GM21723 (cell line): ENCODE measurements at regions not wholly inside any gene's neighbourhood (a gene's known extent, or its start where the extent isn't known, plus 50 kb on each side); places are given as distances from the start of the nearest gene placed in this dataset.
"Not testable (repeated sequence)": the region's sequence is repeated elsewhere in the genome, so short reads cannot be mapped to it uniquely, and the experiment has no call there.

Experiments used
- ATAC-seq: cut with Tn5 transposase; IDR thresholded peaks from one replicate; pipeline ENCODE4 v1.9.1; 2021; ENCODE audit warnings: mild to moderate bottlenecking, moderate library complexity; ENCODE audit not compliant: unreplicated experiment

DNA sequence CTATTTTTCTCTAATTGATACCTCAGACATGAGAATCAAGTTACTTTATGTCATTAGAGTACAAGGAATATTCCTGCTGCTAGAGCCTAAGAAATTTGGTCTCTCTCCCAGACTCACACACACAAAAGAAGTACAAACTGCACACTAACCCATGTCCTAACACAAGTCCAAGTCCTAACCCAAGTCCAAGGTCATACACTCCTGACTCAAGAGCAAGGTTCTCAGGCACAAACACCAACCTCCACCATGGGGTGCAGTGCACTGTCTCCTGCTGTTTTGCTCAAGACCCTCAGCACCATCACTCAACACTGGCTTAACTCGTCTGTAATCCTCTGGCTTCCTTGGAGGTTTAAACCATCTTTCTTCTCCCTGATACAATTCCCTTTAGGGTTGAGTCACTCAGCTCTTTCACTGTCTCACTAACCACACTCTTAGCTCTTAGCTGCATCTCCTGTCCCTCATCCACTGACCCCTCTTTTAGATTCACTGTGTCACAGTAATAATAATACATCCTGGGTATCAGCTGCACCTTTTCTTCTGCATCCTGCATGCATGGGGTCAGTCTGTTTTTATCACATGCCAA lies 129.8 kb downstream of the BCL2L11 start:
- ATAC-seq: no peak

DNA sequence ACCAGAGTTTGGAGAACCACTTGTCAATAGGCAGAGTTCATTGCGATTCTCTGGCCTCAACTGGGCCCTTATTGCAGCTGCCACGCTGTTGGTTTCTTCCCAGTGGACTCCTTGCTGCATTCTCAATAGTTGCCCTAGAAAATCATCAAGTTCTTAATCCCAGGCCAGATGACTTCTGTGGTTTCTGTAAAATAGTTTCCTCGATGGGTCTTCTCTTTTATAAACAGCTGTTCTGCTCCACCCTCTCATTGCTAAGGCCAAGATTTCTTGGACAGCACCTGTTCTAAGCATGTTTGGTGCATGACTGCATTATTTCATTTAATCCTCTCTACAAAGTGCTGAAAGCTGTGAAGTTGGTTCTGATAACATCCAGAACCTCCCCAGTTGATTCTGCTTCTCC lies 131.0 kb downstream of the BCL2L11 start:
- no peak for ATAC-seq

DNA sequence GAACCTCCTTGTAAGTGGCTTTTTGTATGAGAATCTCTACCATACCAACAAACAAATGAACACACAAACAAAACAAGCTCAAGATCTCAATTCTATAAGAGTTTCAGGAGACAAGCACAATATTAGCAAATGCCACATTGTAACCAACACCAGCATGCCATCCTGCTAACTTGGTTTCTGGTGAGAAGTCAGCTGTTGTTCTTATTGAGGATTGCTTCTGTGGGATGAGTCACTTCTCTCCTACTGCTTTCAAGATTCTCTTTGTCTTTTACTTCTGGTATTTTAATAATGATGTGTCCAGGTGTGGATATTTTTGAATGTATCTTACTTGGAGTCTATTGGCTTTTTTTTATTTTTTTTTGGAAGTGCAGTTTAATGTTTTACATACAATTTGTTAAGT lies 131.7 kb downstream of the BCL2L11 start:
- no peak for ATAC-seq

DNA sequence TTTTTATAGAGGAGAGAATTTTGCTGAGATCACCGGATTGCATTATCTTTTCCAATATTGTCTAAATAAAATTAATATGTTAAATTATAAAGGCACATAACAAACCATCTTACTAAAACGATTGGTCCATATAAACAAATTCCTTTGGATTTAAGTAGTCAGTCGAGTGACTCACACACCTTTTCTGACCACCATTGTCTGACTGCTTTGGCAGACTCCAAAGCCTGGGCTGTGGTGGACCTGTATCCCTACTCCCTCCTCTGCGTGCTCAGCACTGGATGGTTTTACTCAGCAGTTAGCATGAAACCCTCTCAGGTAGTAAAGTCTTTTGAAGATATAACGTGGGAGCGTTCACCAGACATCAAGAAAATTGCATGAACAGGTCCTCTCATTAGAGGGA lies 134.2 kb downstream of the BCL2L11 start:
- not testable (repeated sequence) for ATAC-seq

DNA sequence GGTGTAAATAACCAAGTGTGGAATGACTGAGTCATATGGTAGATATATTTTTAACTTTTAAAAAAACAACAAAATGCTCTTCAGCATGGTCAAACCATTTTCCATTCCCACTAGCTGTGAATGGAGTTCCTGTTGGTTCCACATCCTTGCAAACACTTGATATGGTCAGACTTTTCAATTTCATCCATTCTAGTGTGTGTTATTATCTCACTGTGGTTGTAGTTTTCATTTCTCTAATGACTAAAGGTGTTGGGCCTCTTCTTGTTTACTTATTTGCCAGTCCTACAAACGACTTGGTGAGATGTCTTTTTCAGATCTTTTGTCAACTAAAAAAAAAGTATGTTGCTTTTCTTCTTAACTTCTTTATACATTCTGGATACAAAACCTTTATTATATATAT lies 135.9 kb downstream of the BCL2L11 start:
- not testable (repeated sequence) for ATAC-seq

DNA sequence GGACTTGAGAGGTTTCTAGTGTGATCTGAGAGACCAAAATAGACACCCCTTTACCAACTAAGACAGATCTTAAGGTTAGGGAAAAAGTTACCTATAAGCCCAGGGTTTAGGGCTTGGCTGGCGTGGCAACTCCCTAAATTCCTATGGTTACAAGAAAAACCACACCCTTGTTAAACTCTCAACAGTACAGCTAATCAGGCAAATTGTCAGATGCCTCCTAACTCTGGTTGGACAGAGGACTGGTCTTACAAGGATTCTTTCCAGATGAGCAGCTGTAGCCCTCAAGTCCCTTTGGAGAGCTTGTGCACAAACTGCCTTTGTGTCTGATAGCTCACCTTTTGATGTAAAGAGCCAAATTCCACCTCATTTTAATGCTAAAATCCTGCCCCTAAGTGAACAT lies 136.9 kb downstream of the BCL2L11 start:
- not testable (repeated sequence) for ATAC-seq

DNA sequence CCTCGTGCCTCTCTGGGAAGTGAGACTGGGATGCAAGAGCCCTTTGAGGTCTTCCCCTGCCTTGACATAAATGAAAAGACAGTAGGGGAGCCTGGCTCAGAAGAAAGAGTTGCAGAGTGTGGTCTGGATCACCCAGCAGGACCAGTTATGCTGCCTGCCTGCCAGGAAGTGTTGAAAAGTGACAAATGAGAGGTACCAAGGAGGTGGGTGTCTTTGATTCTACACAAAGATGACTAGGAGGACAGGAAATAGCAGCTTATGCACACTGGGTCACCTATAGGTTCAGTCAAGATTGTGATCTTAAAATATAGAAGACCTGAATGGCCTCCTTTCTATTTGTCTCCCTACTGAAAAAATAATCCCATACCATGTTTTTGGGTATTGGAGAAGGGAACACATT lies 137.6 kb downstream of the BCL2L11 start:
- ATAC-seq: not testable (repeated sequence)

DNA sequence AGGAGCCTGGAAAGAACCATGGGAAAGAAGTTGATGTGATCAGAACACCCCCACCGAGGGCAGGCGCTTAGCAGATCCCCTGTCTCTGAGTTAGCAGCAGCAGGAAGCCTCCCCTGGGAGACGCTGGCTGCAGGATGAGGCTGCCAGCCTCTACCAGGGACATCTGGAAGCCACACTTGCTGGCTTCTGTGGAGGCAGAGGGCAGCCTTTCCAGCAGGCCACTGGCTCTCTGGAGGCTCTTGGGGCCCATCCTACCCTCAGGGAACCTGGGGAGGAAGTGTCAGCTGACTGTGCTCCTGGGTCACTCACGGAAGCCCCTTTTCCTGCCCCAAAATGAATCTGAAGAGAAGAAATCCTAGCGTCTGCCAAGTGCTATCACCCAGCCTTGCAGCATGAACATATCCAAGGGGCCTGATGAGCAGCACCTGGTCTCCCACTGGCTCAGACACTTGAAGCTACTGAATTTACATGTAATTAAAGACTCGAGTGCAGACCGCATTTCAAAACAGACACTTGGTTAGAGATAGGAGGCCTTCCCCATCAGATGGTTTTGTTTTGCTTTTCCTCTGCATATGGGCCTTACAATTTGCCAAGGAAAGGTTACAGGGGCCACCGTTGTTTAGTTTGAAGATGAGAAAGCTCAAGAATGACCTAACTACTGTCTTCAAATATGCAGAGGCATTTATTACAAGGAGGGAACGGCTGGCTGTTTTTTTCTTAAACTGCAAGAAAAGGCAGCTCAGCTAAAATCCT lies 142.1 kb downstream of the BCL2L11 start:
- not testable (repeated sequence) for ATAC-seq

DNA sequence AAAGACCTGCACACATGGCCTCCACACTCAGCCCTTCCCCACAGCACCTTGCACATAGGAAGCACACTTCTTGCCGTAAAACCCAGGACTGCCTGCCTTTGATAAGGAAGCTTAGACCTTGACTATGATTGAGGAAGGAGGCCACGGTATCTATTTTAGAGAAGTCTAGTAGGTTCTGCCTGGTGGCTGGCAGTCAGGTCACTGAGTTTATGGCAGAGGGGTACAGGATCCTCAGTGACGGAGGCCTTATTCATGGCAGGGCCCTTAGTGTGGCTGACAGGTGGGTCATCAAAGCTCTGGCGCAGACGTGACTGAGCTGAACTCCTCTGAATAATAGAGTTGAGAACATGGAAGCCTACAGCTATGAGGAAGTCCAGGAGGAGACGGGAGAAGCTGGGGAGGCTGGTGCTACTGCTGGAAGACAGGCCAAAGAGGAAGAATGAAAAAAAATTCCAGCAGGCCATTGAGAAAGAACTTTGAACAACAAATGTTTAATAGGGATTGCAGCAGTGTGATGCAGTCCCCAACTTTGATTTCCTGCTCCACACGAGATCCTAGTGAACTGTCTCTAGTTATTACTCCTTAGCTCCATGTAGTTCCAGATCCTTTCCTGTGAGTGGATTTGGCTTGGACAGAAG lies 142.8 kb downstream of the BCL2L11 start:
- not testable (repeated sequence) for ATAC-seq

DNA sequence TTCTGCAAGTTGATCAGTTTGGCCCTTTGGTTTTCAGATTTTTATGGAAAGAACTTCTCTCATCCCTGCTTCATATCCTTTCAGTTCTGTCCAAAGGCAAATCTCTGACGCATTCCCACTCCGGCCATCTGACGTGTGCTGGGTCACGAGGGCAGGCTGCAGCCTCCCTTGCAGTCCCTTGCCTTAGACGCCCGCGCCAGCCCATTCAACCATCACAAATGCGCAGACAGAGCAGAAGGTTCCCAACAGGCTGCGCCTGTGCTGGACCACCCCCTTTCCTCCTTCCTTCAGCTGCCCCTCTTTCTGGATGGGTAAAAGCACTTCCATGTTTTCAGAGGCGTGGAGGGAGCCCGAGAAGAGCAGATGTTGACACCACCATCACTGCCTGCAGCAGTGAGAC lies 144.2 kb downstream of the BCL2L11 start:
- ATAC-seq: not testable (repeated sequence)

DNA sequence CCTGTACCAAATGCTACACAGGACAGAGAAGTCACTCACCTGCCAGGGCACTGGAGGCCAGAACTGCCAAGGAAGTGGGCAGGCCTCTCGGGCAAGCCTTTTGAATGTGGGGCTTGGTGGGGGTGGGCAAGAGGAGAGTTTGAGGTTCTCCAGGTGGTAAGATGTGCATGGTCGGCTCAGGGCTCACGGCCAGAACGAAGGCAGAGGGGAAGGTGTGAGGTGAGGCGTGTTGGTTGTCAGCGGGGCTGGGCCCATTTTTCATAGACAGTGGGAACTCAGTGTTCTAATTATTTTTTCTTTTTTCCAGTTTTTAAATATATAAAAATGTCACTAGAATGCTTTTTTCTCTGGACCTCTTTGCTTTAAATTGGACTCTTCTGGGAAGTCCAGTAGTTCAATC lies 145.8 kb downstream of the BCL2L11 start:
- not testable (repeated sequence) for ATAC-seq

DNA sequence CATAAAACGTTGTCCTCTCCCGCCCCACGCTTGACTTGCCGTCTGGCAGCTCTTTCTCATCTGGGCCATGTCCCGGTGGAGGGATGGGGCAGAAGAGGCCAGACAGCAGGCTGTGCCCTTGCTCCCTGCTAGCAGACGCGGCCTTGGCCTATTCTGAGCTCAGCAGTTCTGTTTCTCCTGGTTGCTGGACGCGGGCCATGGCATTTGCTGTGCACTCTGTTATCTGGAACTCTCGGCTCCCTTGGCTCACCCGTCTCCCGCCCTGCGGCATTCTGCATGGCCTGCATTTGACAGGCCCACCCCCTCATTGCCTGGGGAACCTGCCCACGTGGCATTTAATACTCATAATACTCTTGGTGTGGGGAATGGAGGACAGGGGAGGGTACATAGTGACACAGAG lies 146.3 kb downstream of the BCL2L11 start:
- ATAC-seq: not testable (repeated sequence)

DNA sequence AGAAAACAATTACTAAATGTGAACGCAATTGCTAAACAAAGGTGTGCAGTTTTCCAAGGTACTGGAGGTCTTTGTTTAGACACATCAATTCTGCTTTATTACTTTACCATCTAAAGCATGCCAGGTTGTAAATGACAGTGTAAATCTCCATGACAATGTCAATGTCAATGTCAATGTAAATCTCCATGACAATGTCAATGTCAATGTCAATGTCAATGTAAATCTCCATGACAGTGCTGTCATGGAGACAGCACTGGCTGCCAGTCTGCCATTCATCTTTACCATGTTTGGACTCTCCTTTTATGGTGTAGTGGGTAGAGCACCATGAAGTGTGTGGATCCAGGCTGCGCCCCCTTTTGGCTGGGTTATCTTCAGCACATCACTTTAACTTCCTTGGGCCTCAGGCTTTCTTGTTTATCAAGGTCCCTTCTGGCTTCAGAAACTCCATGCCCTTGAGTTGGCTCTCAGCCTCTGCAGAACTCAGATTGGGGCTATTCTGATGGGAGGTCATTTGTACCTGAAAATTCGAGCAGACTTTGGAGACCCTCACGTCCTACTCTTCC lies 149.1 kb downstream of the BCL2L11 start:
- ATAC-seq: not testable (repeated sequence)

DNA sequence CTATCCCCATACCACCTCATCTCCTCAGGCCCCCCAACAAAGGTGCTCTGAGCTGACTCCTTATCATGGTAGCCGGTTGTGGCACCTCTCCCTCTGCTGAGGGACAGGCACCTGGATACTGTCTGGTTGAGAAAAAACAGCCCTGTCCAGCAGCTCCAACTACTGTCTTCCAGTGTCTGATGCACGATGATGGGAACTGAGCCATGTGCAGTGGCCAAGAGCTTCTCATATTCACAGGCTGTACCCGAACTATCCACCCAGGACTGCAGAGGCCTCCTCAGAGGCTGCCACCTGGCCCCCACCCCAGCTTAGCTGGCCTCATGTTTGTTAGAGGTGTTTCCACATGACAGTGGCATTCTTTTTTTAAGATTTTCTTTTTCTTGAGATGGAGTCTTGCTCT lies 149.9 kb downstream of the BCL2L11 start:
- ATAC-seq: not testable (repeated sequence)

DNA sequence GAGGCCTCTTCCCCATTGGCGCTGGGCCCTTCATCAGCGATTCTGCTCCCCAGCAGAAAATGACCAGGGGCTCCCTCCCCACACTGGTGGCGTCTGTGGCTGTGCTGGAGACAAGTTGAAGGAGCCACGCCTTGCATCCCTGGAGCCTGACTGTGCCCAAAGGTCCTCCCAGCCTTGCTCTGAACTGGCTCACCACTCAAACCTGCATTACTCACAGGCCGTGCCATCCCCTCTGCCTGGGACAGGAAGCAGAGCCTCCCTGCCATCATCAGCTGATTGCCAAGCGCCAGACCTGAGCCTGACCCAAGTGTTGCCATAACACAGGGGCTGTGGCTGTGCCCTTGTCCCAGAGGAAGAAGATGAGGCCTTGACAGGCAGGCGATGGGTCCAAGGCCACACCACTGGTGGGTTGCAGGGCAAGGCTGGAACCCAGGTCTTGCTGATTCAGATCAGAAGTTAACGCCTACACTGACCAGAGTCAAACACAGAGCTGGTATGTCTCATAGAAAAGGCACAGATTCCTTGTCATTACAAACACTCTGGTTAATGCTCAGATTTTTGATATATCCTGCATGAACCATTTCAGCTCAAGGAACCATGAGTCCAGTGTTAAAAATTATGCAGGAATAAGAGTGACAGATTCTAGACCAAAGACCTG lies 151.1 kb downstream of the BCL2L11 start:
- ATAC-seq: not testable (repeated sequence)

DNA sequence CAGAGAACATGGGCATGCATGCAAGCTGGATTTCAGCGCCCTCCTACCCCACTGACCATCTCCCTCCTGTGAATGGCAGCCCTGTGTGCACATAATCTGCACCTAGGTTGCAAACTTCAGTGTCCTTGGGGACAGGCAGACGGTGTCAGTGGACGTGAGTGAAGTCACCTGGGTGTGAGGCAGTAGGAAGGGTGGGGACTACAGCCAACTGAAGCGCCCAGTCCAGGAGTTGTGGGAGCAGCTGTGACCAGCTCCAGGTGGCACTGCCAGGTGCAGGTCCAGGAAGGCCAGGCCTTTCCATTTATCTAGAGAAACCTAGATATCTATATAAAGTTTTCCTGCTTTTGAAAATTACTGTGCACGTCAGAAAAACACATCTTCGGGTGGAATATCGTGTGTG lies 152.3 kb downstream of the BCL2L11 start:
- not testable (repeated sequence) for ATAC-seq

DNA sequence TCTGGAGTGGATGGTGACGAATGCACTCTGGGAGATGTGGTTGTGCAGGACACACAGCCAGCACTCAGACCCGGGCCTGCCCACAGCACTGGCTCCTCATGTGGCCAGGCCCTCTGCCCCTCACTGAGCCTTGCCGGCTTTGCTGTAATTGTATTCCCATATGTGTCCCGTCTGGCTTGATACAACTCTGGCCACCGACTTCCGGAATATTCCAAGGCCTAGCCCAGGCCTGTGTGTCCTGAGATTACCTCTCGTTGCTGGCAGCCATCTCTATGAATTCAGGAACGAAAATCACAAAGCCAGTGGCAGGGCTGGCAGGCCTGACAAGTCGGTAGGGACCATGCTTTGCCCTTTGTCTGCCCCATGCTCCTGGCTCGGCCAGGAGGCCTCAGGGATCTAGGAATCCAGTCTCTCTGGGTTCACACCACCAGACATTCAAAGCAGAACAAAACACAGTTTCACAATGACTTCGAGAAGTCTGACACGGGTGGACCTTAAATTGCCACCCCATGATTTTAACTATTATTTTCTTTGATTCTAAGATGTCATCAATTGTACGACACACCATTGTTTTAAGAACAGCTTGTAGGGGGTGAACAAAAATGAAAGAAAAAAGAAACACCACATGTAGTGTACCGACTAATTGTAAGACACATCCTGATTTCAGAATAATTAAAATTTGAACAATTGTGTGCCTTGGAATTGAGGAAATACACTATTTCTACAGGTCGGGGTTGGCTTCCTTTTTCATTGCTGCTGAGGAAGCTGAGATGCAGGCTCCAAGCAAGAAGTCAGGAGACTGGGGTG lies 154.5 kb downstream of the BCL2L11 start:
- not testable (repeated sequence) for ATAC-seq

DNA sequence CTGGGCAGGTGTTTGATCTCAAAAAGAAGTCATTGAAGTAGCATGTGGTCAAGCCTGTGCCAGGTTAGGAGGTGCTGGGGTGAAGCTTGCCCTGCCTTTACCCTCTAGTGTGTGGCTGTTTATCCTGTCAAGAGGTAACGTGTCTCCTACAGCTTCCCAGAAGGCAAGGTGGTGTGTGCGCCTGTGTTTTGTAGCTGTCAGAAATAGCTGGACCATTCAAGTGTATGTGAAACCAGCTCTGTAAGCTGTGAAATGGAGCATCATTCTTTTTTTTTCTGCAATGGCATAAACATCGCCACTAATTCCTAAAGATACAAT lies 155.1 kb downstream of the BCL2L11 start:
- ATAC-seq: not testable (repeated sequence)

DNA sequence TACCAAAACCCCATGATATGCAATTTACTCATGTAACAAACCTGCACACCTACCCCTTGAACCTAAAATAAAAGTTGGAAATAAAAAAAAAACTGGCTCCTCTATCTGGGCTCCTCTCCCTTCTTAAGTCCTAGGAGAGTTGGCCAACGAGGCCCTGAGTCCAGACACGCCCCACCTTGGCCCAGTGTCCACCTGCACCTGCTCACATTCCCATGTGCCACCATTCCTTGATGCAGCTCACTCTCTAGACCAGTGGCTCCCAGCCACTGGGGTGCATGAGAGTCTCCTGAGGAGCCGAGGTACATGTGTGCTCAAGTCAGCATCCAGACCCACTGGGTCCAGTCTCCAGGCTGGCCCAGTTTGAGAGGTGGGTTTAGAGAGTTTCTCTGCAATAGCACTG lies 157.4 kb downstream of the BCL2L11 start:
- not testable (repeated sequence) for ATAC-seq

DNA sequence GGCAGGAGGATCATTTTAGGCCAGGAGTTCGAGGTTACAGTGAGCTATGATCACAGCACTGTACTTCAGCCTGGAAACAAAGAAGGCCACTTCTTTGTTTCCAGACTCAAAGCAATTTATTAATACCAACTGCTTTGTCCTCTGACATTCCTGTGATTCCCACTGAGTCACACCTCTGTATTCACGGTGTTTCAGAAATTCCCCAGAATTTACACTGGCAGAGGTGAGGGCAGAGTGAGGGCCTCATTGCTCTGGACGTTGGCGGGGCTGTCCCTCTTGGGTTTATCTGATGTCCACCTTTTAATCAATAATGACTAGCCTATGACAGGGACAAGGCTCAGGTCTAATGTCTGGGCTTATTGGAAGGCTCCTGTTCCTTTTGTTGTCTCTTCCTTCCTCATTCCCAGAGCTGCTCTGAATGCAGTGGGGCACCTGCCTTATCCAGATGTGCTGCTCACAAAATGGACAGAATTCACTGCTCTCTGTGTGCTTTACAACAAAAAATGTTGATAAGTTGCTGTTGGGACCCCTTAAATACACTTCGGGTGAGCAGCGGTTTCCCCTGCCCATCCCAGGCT lies 160.1 kb downstream of the BCL2L11 start:
- not testable (repeated sequence) for ATAC-seq
